ENCODE measurements at regions not wholly inside any gene's neighbourhood (a gene's known extent, or its start where the extent isn't known, plus 50 kb on each side); places are given as distances from the start of the nearest gene placed in this dataset.
A peak's percentile ranks its signal among the peaks of the same experiment; 100 is the strongest.

DNA sequence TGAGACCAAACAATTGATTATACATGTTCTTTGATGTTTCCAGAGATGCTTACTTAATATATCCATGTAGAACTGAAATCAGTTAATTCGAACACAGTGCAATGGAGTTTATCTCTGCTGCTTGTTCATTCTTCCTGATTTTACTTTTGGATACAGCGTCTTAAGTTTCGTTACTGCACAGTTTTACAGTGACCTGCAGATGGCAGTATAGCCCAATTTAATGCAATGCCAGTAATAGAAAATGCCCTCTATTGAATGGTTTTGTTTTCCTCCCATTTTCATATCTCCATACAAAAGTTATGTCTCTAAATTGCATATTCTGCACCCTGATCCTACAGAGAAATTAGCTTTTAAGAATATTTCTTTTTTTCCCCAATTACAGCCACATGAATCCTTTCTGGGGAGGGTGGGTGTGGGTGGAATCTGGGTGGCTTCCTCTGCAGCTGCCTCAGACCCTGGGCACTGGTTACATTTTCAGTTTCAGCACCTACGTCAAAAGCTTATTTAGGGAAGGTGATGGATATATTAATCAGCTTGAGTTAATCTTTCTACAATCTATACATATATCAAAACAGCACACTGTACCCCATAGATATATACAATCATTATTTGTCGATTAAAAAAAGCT is 101.1 kb upstream of the DCD start:
- TF ChIP-seq POLR2AphosphoS5 (IDR thresholded peaks at IDR 0.05) = no peak
- TF ChIP-seq, protein P1, sequence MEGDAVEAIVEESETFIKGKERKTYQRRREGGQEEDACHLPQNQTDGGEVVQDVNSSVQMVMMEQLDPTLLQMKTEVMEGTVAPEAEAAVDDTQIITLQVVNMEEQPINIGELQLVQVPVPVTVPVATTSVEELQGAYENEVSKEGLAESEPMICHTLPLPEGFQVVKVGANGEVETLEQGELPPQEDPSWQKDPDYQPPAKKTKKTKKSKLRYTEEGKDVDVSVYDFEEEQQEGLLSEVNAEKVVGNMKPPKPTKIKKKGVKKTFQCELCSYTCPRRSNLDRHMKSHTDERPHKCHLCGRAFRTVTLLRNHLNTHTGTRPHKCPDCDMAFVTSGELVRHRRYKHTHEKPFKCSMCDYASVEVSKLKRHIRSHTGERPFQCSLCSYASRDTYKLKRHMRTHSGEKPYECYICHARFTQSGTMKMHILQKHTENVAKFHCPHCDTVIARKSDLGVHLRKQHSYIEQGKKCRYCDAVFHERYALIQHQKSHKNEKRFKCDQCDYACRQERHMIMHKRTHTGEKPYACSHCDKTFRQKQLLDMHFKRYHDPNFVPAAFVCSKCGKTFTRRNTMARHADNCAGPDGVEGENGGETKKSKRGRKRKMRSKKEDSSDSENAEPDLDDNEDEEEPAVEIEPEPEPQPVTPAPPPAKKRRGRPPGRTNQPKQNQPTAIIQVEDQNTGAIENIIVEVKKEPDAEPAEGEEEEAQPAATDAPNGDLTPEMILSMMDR (IDR thresholded peaks at IDR 0.05) = peak in 3 of 4 experiments; percentile 22 to 63 (median 62)
